ENCODE measurements at regions not wholly inside any gene's neighbourhood (a gene's known extent, or its start where the extent isn't known, plus 50 kb on each side); places are given as distances from the start of the nearest gene placed in this dataset.

DNA sequence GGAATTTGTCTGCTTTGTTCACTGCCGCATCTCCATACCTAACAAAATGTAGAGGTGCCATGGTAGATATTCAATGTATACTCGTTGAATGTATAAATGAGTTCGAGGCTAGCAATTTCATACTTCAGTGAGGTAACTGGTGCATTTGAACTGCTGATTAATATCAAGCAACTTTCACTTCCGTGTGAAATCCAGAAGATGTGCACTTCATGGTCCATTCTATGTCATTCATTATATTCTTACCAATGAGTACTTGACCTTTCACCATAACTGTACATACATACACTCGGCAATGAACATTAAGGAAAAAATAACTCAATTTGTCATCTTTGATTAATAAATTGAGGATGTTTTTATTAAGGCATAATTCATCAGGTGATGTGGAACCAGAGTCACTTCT, 598.5 kb downstream of the ZNF385D start:
- TF ChIP-seq, protein P1, sequence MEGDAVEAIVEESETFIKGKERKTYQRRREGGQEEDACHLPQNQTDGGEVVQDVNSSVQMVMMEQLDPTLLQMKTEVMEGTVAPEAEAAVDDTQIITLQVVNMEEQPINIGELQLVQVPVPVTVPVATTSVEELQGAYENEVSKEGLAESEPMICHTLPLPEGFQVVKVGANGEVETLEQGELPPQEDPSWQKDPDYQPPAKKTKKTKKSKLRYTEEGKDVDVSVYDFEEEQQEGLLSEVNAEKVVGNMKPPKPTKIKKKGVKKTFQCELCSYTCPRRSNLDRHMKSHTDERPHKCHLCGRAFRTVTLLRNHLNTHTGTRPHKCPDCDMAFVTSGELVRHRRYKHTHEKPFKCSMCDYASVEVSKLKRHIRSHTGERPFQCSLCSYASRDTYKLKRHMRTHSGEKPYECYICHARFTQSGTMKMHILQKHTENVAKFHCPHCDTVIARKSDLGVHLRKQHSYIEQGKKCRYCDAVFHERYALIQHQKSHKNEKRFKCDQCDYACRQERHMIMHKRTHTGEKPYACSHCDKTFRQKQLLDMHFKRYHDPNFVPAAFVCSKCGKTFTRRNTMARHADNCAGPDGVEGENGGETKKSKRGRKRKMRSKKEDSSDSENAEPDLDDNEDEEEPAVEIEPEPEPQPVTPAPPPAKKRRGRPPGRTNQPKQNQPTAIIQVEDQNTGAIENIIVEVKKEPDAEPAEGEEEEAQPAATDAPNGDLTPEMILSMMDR (IDR thresholded peaks at IDR 0.05): no peak
- TF ChIP-seq EMX1 (CRISPR knock-in tag; IDR thresholded peaks at IDR 0.05) (no peak), NFYB (CRISPR knock-in tag; conservative IDR thresholded peaks at IDR 0.05; ENCODE audit: low read depth) (no peak), FOXK1 (CRISPR knock-in tag; IDR thresholded peaks at IDR 0.05) (no peak), SMAD3 (CRISPR knock-in tag; IDR thresholded peaks at IDR 0.05; ENCODE audit: borderline replicate concordance) (no peak), PRRX2 (CRISPR knock-in tag; IDR thresholded peaks at IDR 0.05) (no peak), TCF7 (CRISPR knock-in tag; IDR thresholded peaks at IDR 0.05; ENCODE audit: low read depth) (no peak), TEAD1 (CRISPR knock-in tag; IDR thresholded peaks at IDR 0.05) (no peak)
- TF ChIP-seq, protein P2, sequence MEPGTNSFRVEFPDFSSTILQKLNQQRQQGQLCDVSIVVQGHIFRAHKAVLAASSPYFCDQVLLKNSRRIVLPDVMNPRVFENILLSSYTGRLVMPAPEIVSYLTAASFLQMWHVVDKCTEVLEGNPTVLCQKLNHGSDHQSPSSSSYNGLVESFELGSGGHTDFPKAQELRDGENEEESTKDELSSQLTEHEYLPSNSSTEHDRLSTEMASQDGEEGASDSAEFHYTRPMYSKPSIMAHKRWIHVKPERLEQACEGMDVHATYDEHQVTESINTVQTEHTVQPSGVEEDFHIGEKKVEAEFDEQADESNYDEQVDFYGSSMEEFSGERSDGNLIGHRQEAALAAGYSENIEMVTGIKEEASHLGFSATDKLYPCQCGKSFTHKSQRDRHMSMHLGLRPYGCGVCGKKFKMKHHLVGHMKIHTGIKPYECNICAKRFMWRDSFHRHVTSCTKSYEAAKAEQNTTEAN (CRISPR knock-in tag; IDR thresholded peaks at IDR 0.05): no peak
- TF ChIP-seq, protein P3, sequence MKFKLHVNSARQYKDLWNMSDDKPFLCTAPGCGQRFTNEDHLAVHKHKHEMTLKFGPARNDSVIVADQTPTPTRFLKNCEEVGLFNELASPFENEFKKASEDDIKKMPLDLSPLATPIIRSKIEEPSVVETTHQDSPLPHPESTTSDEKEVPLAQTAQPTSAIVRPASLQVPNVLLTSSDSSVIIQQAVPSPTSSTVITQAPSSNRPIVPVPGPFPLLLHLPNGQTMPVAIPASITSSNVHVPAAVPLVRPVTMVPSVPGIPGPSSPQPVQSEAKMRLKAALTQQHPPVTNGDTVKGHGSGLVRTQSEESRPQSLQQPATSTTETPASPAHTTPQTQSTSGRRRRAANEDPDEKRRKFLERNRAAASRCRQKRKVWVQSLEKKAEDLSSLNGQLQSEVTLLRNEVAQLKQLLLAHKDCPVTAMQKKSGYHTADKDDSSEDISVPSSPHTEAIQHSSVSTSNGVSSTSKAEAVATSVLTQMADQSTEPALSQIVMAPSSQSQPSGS (CRISPR knock-in tag; IDR thresholded peaks at IDR 0.05; ENCODE audit: borderline replicate concordance, low read depth): no peak
- TF ChIP-seq, protein P4, sequence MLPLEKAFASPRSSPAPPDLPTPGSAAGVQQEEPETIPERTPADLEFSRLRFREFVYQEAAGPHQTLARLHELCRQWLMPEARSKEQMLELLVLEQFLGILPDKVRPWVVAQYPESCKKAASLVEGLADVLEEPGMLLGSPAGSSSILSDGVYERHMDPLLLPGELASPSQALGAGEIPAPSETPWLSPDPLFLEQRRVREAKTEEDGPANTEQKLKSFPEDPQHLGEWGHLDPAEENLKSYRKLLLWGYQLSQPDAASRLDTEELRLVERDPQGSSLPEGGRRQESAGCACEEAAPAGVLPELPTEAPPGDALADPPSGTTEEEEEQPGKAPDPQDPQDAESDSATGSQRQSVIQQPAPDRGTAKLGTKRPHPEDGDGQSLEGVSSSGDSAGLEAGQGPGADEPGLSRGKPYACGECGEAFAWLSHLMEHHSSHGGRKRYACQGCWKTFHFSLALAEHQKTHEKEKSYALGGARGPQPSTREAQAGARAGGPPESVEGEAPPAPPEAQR (CRISPR knock-in tag; IDR thresholded peaks at IDR 0.05): no peak
- TF ChIP-seq, protein P5, sequence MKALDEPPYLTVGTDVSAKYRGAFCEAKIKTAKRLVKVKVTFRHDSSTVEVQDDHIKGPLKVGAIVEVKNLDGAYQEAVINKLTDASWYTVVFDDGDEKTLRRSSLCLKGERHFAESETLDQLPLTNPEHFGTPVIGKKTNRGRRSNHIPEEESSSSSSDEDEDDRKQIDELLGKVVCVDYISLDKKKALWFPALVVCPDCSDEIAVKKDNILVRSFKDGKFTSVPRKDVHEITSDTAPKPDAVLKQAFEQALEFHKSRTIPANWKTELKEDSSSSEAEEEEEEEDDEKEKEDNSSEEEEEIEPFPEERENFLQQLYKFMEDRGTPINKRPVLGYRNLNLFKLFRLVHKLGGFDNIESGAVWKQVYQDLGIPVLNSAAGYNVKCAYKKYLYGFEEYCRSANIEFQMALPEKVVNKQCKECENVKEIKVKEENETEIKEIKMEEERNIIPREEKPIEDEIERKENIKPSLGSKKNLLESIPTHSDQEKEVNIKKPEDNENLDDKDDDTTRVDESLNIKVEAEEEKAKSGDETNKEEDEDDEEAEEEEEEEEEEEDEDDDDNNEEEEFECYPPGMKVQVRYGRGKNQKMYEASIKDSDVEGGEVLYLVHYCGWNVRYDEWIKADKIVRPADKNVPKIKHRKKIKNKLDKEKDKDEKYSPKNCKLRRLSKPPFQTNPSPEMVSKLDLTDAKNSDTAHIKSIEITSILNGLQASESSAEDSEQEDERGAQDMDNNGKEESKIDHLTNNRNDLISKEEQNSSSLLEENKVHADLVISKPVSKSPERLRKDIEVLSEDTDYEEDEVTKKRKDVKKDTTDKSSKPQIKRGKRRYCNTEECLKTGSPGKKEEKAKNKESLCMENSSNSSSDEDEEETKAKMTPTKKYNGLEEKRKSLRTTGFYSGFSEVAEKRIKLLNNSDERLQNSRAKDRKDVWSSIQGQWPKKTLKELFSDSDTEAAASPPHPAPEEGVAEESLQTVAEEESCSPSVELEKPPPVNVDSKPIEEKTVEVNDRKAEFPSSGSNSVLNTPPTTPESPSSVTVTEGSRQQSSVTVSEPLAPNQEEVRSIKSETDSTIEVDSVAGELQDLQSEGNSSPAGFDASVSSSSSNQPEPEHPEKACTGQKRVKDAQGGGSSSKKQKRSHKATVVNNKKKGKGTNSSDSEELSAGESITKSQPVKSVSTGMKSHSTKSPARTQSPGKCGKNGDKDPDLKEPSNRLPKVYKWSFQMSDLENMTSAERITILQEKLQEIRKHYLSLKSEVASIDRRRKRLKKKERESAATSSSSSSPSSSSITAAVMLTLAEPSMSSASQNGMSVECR (CRISPR knock-in tag; IDR thresholded peaks at IDR 0.05; ENCODE audit: borderline replicate concordance): no peak
- TF ChIP-seq, protein P6, sequence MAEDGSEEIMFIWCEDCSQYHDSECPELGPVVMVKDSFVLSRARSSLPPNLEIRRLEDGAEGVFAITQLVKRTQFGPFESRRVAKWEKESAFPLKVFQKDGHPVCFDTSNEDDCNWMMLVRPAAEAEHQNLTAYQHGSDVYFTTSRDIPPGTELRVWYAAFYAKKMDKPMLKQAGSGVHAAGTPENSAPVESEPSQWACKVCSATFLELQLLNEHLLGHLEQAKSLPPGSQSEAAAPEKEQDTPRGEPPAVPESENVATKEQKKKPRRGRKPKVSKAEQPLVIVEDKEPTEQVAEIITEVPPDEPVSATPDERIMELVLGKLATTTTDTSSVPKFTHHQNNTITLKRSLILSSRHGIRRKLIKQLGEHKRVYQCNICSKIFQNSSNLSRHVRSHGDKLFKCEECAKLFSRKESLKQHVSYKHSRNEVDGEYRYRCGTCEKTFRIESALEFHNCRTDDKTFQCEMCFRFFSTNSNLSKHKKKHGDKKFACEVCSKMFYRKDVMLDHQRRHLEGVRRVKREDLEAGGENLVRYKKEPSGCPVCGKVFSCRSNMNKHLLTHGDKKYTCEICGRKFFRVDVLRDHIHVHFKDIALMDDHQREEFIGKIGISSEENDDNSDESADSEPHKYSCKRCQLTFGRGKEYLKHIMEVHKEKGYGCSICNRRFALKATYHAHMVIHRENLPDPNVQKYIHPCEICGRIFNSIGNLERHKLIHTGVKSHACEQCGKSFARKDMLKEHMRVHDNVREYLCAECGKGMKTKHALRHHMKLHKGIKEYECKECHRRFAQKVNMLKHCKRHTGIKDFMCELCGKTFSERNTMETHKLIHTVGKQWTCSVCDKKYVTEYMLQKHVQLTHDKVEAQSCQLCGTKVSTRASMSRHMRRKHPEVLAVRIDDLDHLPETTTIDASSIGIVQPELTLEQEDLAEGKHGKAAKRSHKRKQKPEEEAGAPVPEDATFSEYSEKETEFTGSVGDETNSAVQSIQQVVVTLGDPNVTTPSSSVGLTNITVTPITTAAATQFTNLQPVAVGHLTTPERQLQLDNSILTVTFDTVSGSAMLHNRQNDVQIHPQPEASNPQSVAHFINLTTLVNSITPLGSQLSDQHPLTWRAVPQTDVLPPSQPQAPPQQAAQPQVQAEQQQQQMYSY (CRISPR knock-in tag; IDR thresholded peaks at IDR 0.05): no peak
- TF ChIP-seq, protein P7, sequence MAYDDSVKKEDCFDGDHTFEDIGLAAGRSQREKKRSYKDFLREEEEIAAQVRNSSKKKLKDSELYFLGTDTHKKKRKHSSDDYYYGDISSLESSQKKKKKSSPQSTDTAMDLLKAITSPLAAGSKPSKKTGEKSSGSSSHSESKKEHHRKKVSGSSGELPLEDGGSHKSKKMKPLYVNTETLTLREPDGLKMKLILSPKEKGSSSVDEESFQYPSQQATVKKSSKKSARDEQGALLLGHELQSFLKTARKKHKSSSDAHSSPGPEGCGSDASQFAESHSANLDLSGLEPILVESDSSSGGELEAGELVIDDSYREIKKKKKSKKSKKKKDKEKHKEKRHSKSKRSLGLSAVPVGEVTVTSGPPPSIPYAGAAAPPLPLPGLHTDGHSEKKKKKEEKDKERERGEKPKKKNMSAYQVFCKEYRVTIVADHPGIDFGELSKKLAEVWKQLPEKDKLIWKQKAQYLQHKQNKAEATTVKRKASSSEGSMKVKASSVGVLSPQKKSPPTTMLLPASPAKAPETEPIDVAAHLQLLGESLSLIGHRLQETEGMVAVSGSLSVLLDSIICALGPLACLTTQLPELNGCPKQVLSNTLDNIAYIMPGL (CRISPR knock-in tag; IDR thresholded peaks at IDR 0.05): no peak
- TF ChIP-seq, protein P8, sequence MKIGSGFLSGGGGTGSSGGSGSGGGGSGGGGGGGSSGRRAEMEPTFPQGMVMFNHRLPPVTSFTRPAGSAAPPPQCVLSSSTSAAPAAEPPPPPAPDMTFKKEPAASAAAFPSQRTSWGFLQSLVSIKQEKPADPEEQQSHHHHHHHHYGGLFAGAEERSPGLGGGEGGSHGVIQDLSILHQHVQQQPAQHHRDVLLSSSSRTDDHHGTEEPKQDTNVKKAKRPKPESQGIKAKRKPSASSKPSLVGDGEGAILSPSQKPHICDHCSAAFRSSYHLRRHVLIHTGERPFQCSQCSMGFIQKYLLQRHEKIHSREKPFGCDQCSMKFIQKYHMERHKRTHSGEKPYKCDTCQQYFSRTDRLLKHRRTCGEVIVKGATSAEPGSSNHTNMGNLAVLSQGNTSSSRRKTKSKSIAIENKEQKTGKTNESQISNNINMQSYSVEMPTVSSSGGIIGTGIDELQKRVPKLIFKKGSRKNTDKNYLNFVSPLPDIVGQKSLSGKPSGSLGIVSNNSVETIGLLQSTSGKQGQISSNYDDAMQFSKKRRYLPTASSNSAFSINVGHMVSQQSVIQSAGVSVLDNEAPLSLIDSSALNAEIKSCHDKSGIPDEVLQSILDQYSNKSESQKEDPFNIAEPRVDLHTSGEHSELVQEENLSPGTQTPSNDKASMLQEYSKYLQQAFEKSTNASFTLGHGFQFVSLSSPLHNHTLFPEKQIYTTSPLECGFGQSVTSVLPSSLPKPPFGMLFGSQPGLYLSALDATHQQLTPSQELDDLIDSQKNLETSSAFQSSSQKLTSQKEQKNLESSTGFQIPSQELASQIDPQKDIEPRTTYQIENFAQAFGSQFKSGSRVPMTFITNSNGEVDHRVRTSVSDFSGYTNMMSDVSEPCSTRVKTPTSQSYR (CRISPR knock-in tag; IDR thresholded peaks at IDR 0.05): no peak
- H3K9me3 Mint-ChIP-seq: no peaks in the 10 kb centered on the region
- no peak overlapping the region for H3K4me3 Mint-ChIP-seq
- CTCF ChIA-PET: interaction anchor here (0.8 kb wide), 1 partner anchor 18 kb away, joined by 5 read pairs; no protein-coding TSS in a partner anchor
- H3K27me3 Mint-ChIP-seq (ENCODE audit: low read depth): no peaks in the 10 kb centered on the region
- POLR2A ChIA-PET: no interaction called here
- no peak overlapping the region for H3K27ac Mint-ChIP-seq
- DNase-seq (ENCODE audit: low spot score) (no peak), ATAC-seq (no peak)
- no peaks in the 10 kb centered on the region for H3K36me3 Mint-ChIP-seq
- no peaks in the 10 kb centered on the region for H3K4me1 Mint-ChIP-seq
